HUES6 (cell line): ENCODE measurements at regions not wholly inside any gene's neighbourhood (a gene's known extent, or its start where the extent isn't known, plus 50 kb on each side); places are given as distances from the start of the nearest gene placed in this dataset.

ENCODE experiments used
- H3K27ac ChIP-seq: 2 replicates; pipeline ENCODE4 v1.7.0; 2013; ENCODE audit warnings: low read depth, mild to moderate bottlenecking, low read length, inconsistent platforms
- H3K27me3 ChIP-seq: 2 replicates; pipeline ENCODE4 v1.6.1; 2013; ENCODE audit warnings: low read length; ENCODE audit not compliant: control insufficient read depth, insufficient read depth
- H3K36me3 ChIP-seq: 2 replicates; pipeline ENCODE4 v1.6.1; 2013; ENCODE audit warnings: low read length; ENCODE audit not compliant: control insufficient read depth, insufficient read depth
- H3K4me1 ChIP-seq: 2 replicates; pipeline ENCODE4 v1.6.1; 2013; ENCODE audit warnings: low read length; ENCODE audit not compliant: control insufficient read depth, insufficient read depth
- H3K4me3 ChIP-seq: 2 replicates; pipeline ENCODE4 v1.5.1; 2013; ENCODE audit warnings: low read depth, low read length
- H3K9ac ChIP-seq: one replicate; pipeline ENCODE4 v1.6.1; 2013; ENCODE audit warnings: mild to moderate bottlenecking, low read length
- H3K9me3 ChIP-seq: 2 replicates; pipeline ENCODE4 v1.6.1; 2013; ENCODE audit warnings: low read depth, low read length; ENCODE audit not compliant: control insufficient read depth, insufficient read depth

- H3K9ac ChIP-seq = no peak overlapping the region
- H3K9me3 ChIP-seq = no peaks in the 10 kb centered on the region
- H3K27ac ChIP-seq = no peak overlapping the region
- H3K4me3 ChIP-seq = no peak overlapping the region
- no peaks in the 10 kb centered on the region for H3K27me3 ChIP-seq
- peaks cover 3% of the 10 kb centered on the region; the same call in 1 of the 2 replicates for H3K4me1 ChIP-seq
- H3K36me3 ChIP-seq = no peaks in the 10 kb centered on the region
Measured at GRCh38 chr3:27903446-27903845, 181.3 kb upstream of the EOMES start.

- H3K4me1 ChIP-seq = peaks cover 3% of the 10 kb centered on the region; the same call in 1 of the 2 replicates
- H3K36me3 ChIP-seq = no peaks in the 10 kb centered on the region
- H3K9ac ChIP-seq = no peak overlapping the region
- H3K9me3 ChIP-seq = no peaks in the 10 kb centered on the region
- no peak overlapping the region for H3K4me3 ChIP-seq
- H3K27ac ChIP-seq = no peak overlapping the region
- no peaks in the 10 kb centered on the region for H3K27me3 ChIP-seq
Measured at GRCh38 chr3:27905625-27906024, 183.5 kb upstream of the EOMES start.

- no peak overlapping the region for H3K9ac ChIP-seq
- peaks cover 3% of the 10 kb centered on the region; the same call in 1 of the 2 replicates for H3K4me1 ChIP-seq
- H3K27ac ChIP-seq = no peak overlapping the region
- H3K27me3 ChIP-seq = no peaks in the 10 kb centered on the region
- H3K9me3 ChIP-seq = no peaks in the 10 kb centered on the region
- no peak overlapping the region for H3K4me3 ChIP-seq
- no peaks in the 10 kb centered on the region for H3K36me3 ChIP-seq
Measured at GRCh38 chr3:27907148-27907547, 185.0 kb upstream of the EOMES start.

GRCh38 chr3:27907929-27908328 lies 185.8 kb upstream of the EOMES start:
- no peak overlapping the region for H3K9ac ChIP-seq
- H3K4me3 ChIP-seq = no peak overlapping the region
- no peak overlapping the region for H3K27ac ChIP-seq
- H3K36me3 ChIP-seq = no peaks in the 10 kb centered on the region
- peaks cover 3% of the 10 kb centered on the region; the same call in 1 of the 2 replicates for H3K4me1 ChIP-seq
- no peaks in the 10 kb centered on the region for H3K9me3 ChIP-seq
- no peaks in the 10 kb centered on the region for H3K27me3 ChIP-seq

GRCh38 chr3:27910456-27910855 lies 188.3 kb upstream of the EOMES start:
- Histone ChIP-seq H3K36me3 (no peaks in the 10 kb centered on the region), H3K4me3 (no peak overlapping the region), H3K9me3 (no peaks in the 10 kb centered on the region)

GRCh38 chr3:27914199-27914598 lies 192.1 kb upstream of the EOMES start:
- H3K4me1 ChIP-seq = no peaks in the 10 kb centered on the region
- H3K9me3 ChIP-seq = no peaks in the 10 kb centered on the region

More at GRCh38 chr3:27910456-27910855, 188.3 kb upstream of the EOMES start:
- Histone ChIP-seq H3K4me1 (peaks cover 3% of the 10 kb centered on the region; the same call in 1 of the 2 replicates), H3K9ac (no peak overlapping the region), H3K27ac (no peak overlapping the region), H3K27me3 (no peaks in the 10 kb centered on the region)

GRCh38 chr3:27923349-27924068 lies 201.4 kb upstream of the EOMES start:
- H3K27me3 ChIP-seq = no peaks in the 10 kb centered on the region
- no peaks in the 10 kb centered on the region for H3K9me3 ChIP-seq
- H3K27ac ChIP-seq = no peak overlapping the region
- H3K4me1 ChIP-seq = no peaks in the 10 kb centered on the region
- no peak overlapping the region for H3K4me3 ChIP-seq
- H3K36me3 ChIP-seq = no peaks in the 10 kb centered on the region
- no peak overlapping the region for H3K9ac ChIP-seq

More at GRCh38 chr3:27914199-27914598, 192.1 kb upstream of the EOMES start:
- no peaks in the 10 kb centered on the region for H3K36me3 ChIP-seq
- H3K27ac ChIP-seq = no peak overlapping the region
- H3K27me3 ChIP-seq = no peaks in the 10 kb centered on the region
- no peak overlapping the region for H3K4me3 ChIP-seq
- no peak overlapping the region for H3K9ac ChIP-seq

- Histone ChIP-seq H3K27ac (no peak overlapping the region), H3K4me3 (no peak overlapping the region), H3K9ac (no peak overlapping the region), H3K9me3 (no peaks in the 10 kb centered on the region), H3K36me3 (no peaks in the 10 kb centered on the region), H3K27me3 (no peaks in the 10 kb centered on the region), H3K4me1 (no peaks in the 10 kb centered on the region)
Measured at GRCh38 chr3:27927882-27928281, 205.8 kb upstream of the EOMES start.

- Histone ChIP-seq H3K9me3 (no peaks in the 10 kb centered on the region), H3K36me3 (no peaks in the 10 kb centered on the region), H3K4me1 (no peaks in the 10 kb centered on the region), H3K4me3 (no peak overlapping the region), H3K27me3 (no peaks in the 10 kb centered on the region), H3K9ac (no peak overlapping the region), H3K27ac (no peak overlapping the region)
Measured at GRCh38 chr3:27930052-27930602, 208.0 kb upstream of the EOMES start.

- no peak overlapping the region for H3K4me3 ChIP-seq
- H3K36me3 ChIP-seq = no peaks in the 10 kb centered on the region
- no peak overlapping the region for H3K9ac ChIP-seq
- no peaks in the 10 kb centered on the region for H3K27me3 ChIP-seq
- no peaks in the 10 kb centered on the region for H3K9me3 ChIP-seq
- H3K27ac ChIP-seq = no peak overlapping the region
- 0 out of 2 replicates have a peak, but pooled peaks cover 6% of the 10 kb centered on the region for H3K4me1 ChIP-seq
Measured at GRCh38 chr3:27935492-27935891, 213.4 kb upstream of the EOMES start.

GRCh38 chr3:27939521-27939920 lies 217.4 kb upstream of the EOMES start:
- Histone ChIP-seq H3K9ac (no peak overlapping the region), H3K9me3 (no peaks in the 10 kb centered on the region), H3K27me3 (no peaks in the 10 kb centered on the region), H3K27ac (no peak overlapping the region), H3K4me3 (no peak overlapping the region), H3K4me1 (0 out of 2 replicates have a peak, but pooled peaks cover 6% of the 10 kb centered on the region), H3K36me3 (no peaks in the 10 kb centered on the region)
